Mucosa of descending colon (tissue), 3 donors: ENCODE measurements at regions not wholly inside any gene's neighbourhood (a gene's known extent, or its start where the extent isn't known, plus 50 kb on each side); places are given as distances from the start of the nearest gene placed in this dataset.
"Not testable (repeated sequence)": the region's sequence is repeated elsewhere in the genome, so short reads cannot be mapped to it uniquely, and the experiment has no call there.

Source experiments
- ATAC-seq: fragments of 200-7000 bp; cut with Tn5 transposase; one replicate; pipeline ENCODE4 v1.9.1; 2020; ENCODE audit warnings: mild to moderate bottlenecking, moderate library complexity
- DNase-seq, 3 donors: peaks; one replicate each; pipeline ENCODE4 v3.0.0-alpha.2; 2020
- H3K36me3 ChIP-seq: fragments of 200-600 bp; one replicate; pipeline ENCODE4 v1.8.0; 2021; ENCODE audit warnings: low read depth, mild to moderate bottlenecking
- H3K4me1 ChIP-seq: fragments of 200-600 bp; one replicate; pipeline ENCODE4 v1.8.0; 2021; ENCODE audit warnings: low read depth, mild to moderate bottlenecking
- H3K4me3 ChIP-seq: fragments of 200-600 bp; one replicate; pipeline ENCODE4 v1.8.0; 2021; ENCODE audit warnings: mild to moderate bottlenecking
- H3K9me3 ChIP-seq: fragments of 200-600 bp; one replicate; pipeline ENCODE4 v1.8.0; 2021; ENCODE audit warnings: mild to moderate bottlenecking
- CTCF ChIP-seq: fragments of 200-600 bp; IDR thresholded peaks from one replicate; pipeline ENCODE4 v1.8.0; 2022; ENCODE audit warnings: antibody characterized with exemption, mild to moderate bottlenecking
- intact Hi-C, 2 donors: fragments of 100-400 bp; cut with DNase I in 1 of 2; cut with micrococcal nuclease in 1 of 2; formaldehyde crosslinking; loops; one replicate each; pipeline versions ENCODE4 v1.11.0 to v1.11.1; 2022; cut with DNase I, micrococcal nuclease
- donor health status: DM: no; HTN: no; CAD: no; lungs with moderate emphysema.
- donor health status: DM: no; HTN: no; CAD: no.
- donor health status: DM: no; HTN: yes; CAD: no.

DNA sequence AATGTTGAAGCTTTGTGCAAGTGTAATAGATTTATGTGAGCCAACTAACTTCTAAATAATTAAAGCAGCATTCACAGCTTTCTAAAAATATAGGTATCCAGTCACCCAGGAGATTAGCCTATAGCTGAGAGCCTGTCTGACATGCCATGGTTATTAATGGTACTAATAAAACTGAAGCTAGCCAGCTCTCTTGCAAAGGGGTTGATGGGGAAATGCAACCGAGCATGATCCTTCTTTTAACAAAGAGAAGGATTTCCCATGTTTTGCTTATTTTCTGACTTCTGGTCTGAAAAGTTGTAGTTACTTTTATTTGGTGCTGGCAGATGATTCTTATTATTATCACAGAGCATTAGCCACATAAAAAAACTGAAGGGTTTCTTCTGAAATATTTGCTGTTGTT, 488.7 kb upstream of the CYLC2 start:
- Histone ChIP-seq H3K36me3 (no peaks in the 10 kb centered on the region), H3K4me1 (no peaks in the 10 kb centered on the region), H3K9me3 (peaks cover 10% of the 10 kb centered on the region), H3K4me3 (no peak overlapping the region)
- no peak for TF ChIP-seq CTCF
- DNase-seq (no peak), ATAC-seq (no peak)
- intact Hi-C loops, result no loop called here

GRCh38 chr9:102499468-102499867, 495.7 kb upstream of the CYLC2 start:
- peaks cover 3% of the 10 kb centered on the region for H3K9me3 ChIP-seq
- DNase-seq, result no peak
- ATAC-seq, result no peak
- H3K4me1 ChIP-seq, result no peaks in the 10 kb centered on the region
- no peak overlapping the region for H3K4me3 ChIP-seq
- H3K36me3 ChIP-seq, result no peaks in the 10 kb centered on the region
- intact Hi-C loops, result no loop called here
- no peak for TF ChIP-seq CTCF

DNA sequence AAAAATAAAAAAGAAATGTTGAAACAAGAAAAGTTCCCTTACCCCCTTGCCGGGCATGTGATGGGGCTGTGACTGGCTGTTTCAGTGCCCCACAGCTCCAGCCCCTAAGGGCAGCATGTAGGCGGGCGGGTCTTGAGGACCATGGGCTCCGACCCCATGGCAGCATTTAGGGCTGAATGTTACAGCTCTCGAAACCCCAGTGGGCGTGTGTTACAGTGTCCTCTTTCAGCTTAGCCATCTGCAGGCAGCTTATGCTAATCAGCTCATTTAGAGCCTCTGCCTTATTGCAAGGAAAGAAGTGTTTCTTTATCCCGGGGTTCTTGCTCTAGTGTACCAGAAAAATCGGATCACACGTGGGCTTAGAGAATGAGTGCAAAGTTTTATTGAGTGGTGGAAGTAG, 497.4 kb upstream of the CYLC2 start:
- H3K9me3 ChIP-seq, result peaks cover 2% of the 10 kb centered on the region
- no peaks in the 10 kb centered on the region for H3K36me3 ChIP-seq
- no peak overlapping the region for H3K4me3 ChIP-seq
- no peak for ATAC-seq
- DNase-seq, result no peak
- H3K4me1 ChIP-seq, result no peaks in the 10 kb centered on the region
- no peak for TF ChIP-seq CTCF
- intact Hi-C loops, result no loop called here

- H3K9me3 ChIP-seq, ATAC-seq, H3K36me3 ChIP-seq, DNase-seq, H3K4me3 ChIP-seq, H3K4me1 ChIP-seq, intact Hi-C loops: not testable (repeated sequence)
These were observed 508.2 kb upstream of the CYLC2 start for GRCh38 chr9:102486976-102487375.

- Histone ChIP-seq H3K9me3 (no peaks in the 10 kb centered on the region), H3K36me3 (no peaks in the 10 kb centered on the region), H3K4me1 (no peaks in the 10 kb centered on the region), H3K4me3 (no peak overlapping the region)
- TF ChIP-seq CTCF, result no peak
- intact Hi-C loops, result no loop called here
- no peak for DNase-seq
- ATAC-seq, result no peak
These were observed 511.5 kb upstream of the CYLC2 start for GRCh38 chr9:102483651-102484050.

GRCh38 chr9:102482776-102483175, 512.4 kb upstream of the CYLC2 start:
- intact Hi-C loops, result no loop called here
- no peak overlapping the region for H3K4me3 ChIP-seq
- ATAC-seq, result no peak

More at GRCh38 chr9:102482776-102483175, 512.4 kb upstream of the CYLC2 start:
- Histone ChIP-seq H3K36me3 (no peaks in the 10 kb centered on the region), H3K4me1 (no peaks in the 10 kb centered on the region), H3K9me3 (no peaks in the 10 kb centered on the region)
- TF ChIP-seq CTCF, result no peak
- DNase-seq, result no peak
